H1 (cell line): ENCODE measurements at regions not wholly inside any gene's neighbourhood (a gene's known extent, or its start where the extent isn't known, plus 50 kb on each side); places are given as distances from the start of the nearest gene placed in this dataset.

Experiments
- CHD2 ChIP-seq: IDR thresholded peaks from 2 replicates; pipeline ENCODE4 v1.6.1; 2012; ENCODE audit warnings: low read length, improper control_type of control experiment
- POLR2A ChIP-seq, 2 experiments: IDR thresholded peaks; 1 replicate in 1 of 2; 2 replicates in 1 of 2; pipeline ENCODE4 v1.6.1; 2011; ENCODE audit warnings: low read depth in 2 of 2, low read length in 2 of 2, mild to moderate bottlenecking in 2 of 2; ENCODE audit errors: control extremely low read depth in 1 of 2
- RFX5 ChIP-seq: IDR thresholded peaks from 2 replicates; pipeline ENCODE4 v1.6.1; 2011; ENCODE audit warnings: low read depth, low read length, improper control_type of control experiment, borderline replicate concordance
- TF ChIP-seq, protein P1 (sequence below), 3 experiments: IDR thresholded peaks; 1 replicate in 2 of 3; 2 replicates in 1 of 3; pipeline versions ENCODE4 v1.5.1 to v1.6.1; 2011; ENCODE audit warnings: low read length in 3 of 3, mild to moderate bottlenecking in 3 of 3, inconsistent platforms in 2 of 3, low read depth in 1 of 3, moderate library complexity in 1 of 3; ENCODE audit not compliant: insufficient read depth in 1 of 3; ENCODE audit errors: control extremely low read depth in 1 of 3

- TF ChIP-seq, protein P1, sequence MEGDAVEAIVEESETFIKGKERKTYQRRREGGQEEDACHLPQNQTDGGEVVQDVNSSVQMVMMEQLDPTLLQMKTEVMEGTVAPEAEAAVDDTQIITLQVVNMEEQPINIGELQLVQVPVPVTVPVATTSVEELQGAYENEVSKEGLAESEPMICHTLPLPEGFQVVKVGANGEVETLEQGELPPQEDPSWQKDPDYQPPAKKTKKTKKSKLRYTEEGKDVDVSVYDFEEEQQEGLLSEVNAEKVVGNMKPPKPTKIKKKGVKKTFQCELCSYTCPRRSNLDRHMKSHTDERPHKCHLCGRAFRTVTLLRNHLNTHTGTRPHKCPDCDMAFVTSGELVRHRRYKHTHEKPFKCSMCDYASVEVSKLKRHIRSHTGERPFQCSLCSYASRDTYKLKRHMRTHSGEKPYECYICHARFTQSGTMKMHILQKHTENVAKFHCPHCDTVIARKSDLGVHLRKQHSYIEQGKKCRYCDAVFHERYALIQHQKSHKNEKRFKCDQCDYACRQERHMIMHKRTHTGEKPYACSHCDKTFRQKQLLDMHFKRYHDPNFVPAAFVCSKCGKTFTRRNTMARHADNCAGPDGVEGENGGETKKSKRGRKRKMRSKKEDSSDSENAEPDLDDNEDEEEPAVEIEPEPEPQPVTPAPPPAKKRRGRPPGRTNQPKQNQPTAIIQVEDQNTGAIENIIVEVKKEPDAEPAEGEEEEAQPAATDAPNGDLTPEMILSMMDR (IDR thresholded peaks at IDR 0.05; ENCODE audit: control extremely low read depth in 1 of 3, insufficient read depth in 1 of 3, low read depth in 1 of 3, low read length in 3 of 3), result no peak
- TF ChIP-seq RFX5, result no peak
- TF ChIP-seq CHD2, result no peak
- TF ChIP-seq POLR2A (IDR thresholded peaks at IDR 0.05; ENCODE audit: control extremely low read depth in 1 of 2, low read depth in 2 of 2, low read length in 2 of 2), result no peak
Observed at GRCh38 chr4:15314974-15315373, 112.9 kb upstream of the C1QTNF7 start.
